ENCODE measurements at regions not wholly inside any gene's neighbourhood (a gene's known extent, or its start where the extent isn't known, plus 50 kb on each side); places are given as distances from the start of the nearest gene placed in this dataset.
"Not testable (repeated sequence)": the region's sequence is repeated elsewhere in the genome, so short reads cannot be mapped to it uniquely, and the experiment has no call there.

GRCh38 chr20:25987073-25987927, 290.6 kb upstream of the ZNF337 start:
- 24 to 32% methylated on average over 39 to 46 of the region's 46 CpGs for WGBS, 2 experiments (ENCODE audit: low coverage in 1 of 2, low lambda C conversion rate in 2 of 2, missing lambda C conversion rate in 2 of 2)
- Histone ChIP-seq H3K4me3 (no peak overlapping the region), H3K79me2 (ENCODE audit: insufficient read depth) (no peaks in the 10 kb centered on the region), H3K4me1 (ENCODE audit: insufficient read depth) (no peaks in the 10 kb centered on the region), H3F3A (ENCODE audit: insufficient read depth) (no peaks in the 10 kb centered on the region), H3K36me3 (ENCODE audit: low read depth) (no peaks in the 10 kb centered on the region), H4K20me1 (ENCODE audit: insufficient read depth) (no peaks in the 10 kb centered on the region), H3K27me3 (replicated peaks; ENCODE audit: insufficient read depth) (no peaks in the 10 kb centered on the region), H3K9me2 (ENCODE audit: insufficient read depth) (no peaks in the 10 kb centered on the region), H3K27ac (no peak overlapping the region), H3K9ac (no peak overlapping the region), H3K9me3 (ENCODE audit: low read depth) (no peaks in the 10 kb centered on the region), H2AFZ (no peak overlapping the region), H3K4me2 (ENCODE audit: unreplicated experiment) (no peak overlapping the region)
- TF ChIP-seq EZH2 (IDR thresholded peaks at IDR 0.05; ENCODE audit: insufficient read depth, poor library complexity, severe bottlenecking), result no peak
- TF ChIP-seq EZH2phosphoT487 (IDR thresholded peaks at IDR 0.05; ENCODE audit: insufficient read depth, low read depth), result no peak
- peak; percentile 1 for DNase-seq
- in situ Hi-C loops (cut with MboI), result no loop called here

- Histone ChIP-seq H3K4me3 (no peak overlapping the region), H3K4me1 (ENCODE audit: insufficient read depth) (no peaks in the 10 kb centered on the region), H3K9me2 (ENCODE audit: insufficient read depth) (no peaks in the 10 kb centered on the region), H3K79me2 (ENCODE audit: insufficient read depth) (no peaks in the 10 kb centered on the region), H4K20me1 (ENCODE audit: insufficient read depth) (no peaks in the 10 kb centered on the region), H3K27ac (no peak overlapping the region), H3K9ac (no peak overlapping the region), H3F3A (ENCODE audit: insufficient read depth) (no peaks in the 10 kb centered on the region), H3K36me3 (ENCODE audit: low read depth) (no peaks in the 10 kb centered on the region), H3K9me3 (ENCODE audit: low read depth) (no peaks in the 10 kb centered on the region), H3K27me3 (replicated peaks; ENCODE audit: insufficient read depth) (no peaks in the 10 kb centered on the region), H3K4me2 (ENCODE audit: unreplicated experiment) (no peak overlapping the region), H2AFZ (no peak overlapping the region)
- WGBS, 2 experiments (ENCODE audit: low coverage in 1 of 2, low lambda C conversion rate in 2 of 2, missing lambda C conversion rate in 2 of 2), result 75% methylated on average over 15 of the region's 15 CpGs
- in situ Hi-C loops (cut with MboI), result no loop called here
- no peak for DNase-seq
- TF ChIP-seq EZH2phosphoT487 (IDR thresholded peaks at IDR 0.05; ENCODE audit: insufficient read depth, low read depth), result no peak
- TF ChIP-seq EZH2 (IDR thresholded peaks at IDR 0.05; ENCODE audit: insufficient read depth, poor library complexity, severe bottlenecking), result no peak
These were observed 288.9 kb upstream of the ZNF337 start for GRCh38 chr20:25985597-25985996.

GRCh38 chr20:25984933-25985332, 288.3 kb upstream of the ZNF337 start:
- in situ Hi-C loops (cut with MboI), result no loop called here
- no peak for TF ChIP-seq EZH2 (IDR thresholded peaks at IDR 0.05; ENCODE audit: insufficient read depth, poor library complexity, severe bottlenecking)
- no peak for TF ChIP-seq EZH2phosphoT487 (IDR thresholded peaks at IDR 0.05; ENCODE audit: insufficient read depth, low read depth)
- 27 to 29% methylated on average over 26 to 27 of the region's 27 CpGs for WGBS, 2 experiments (ENCODE audit: low coverage in 1 of 2, low lambda C conversion rate in 2 of 2, missing lambda C conversion rate in 2 of 2)

GRCh38 chr20:25982701-25983100, 286.0 kb upstream of the ZNF337 start:
- H3K36me3 ChIP-seq (ENCODE audit: low read depth); H3K9me3 ChIP-seq (ENCODE audit: low read depth); H3K4me1 ChIP-seq (ENCODE audit: insufficient read depth); H3K79me2 ChIP-seq (ENCODE audit: insufficient read depth); H3K9me2 ChIP-seq (ENCODE audit: insufficient read depth); H3K4me2 ChIP-seq (ENCODE audit: unreplicated experiment); DNase-seq; H2AFZ ChIP-seq; H3K27ac ChIP-seq; H3K27me3 ChIP-seq (replicated peaks; ENCODE audit: insufficient read depth); H3F3A ChIP-seq (ENCODE audit: insufficient read depth); H3K4me3 ChIP-seq; H4K20me1 ChIP-seq (ENCODE audit: insufficient read depth); H3K9ac ChIP-seq; in situ Hi-C loops (cut with MboI): not testable (repeated sequence)

More at GRCh38 chr20:25984933-25985332, 288.3 kb upstream of the ZNF337 start:
- Histone ChIP-seq H3K36me3 (ENCODE audit: low read depth) (no peaks in the 10 kb centered on the region), H3K27me3 (replicated peaks; ENCODE audit: insufficient read depth) (no peaks in the 10 kb centered on the region), H4K20me1 (ENCODE audit: insufficient read depth) (no peaks in the 10 kb centered on the region), H3K9me2 (ENCODE audit: insufficient read depth) (no peaks in the 10 kb centered on the region), H3K9me3 (ENCODE audit: low read depth) (no peaks in the 10 kb centered on the region), H3K4me3 (peak overlapping the region; percentile 67), H3K4me2 (ENCODE audit: unreplicated experiment) (peak overlapping the region; percentile 65), H3F3A (ENCODE audit: insufficient read depth) (no peaks in the 10 kb centered on the region), H3K9ac (no peak overlapping the region), H3K79me2 (ENCODE audit: insufficient read depth) (no peaks in the 10 kb centered on the region), H2AFZ (peak overlapping the region; percentile 73), H3K4me1 (ENCODE audit: insufficient read depth) (no peaks in the 10 kb centered on the region), H3K27ac (no peak overlapping the region)
- peak; percentile 69 for DNase-seq

GRCh38 chr20:25978450-25979190, 282.0 kb upstream of the ZNF337 start:
- H3F3A ChIP-seq (ENCODE audit: insufficient read depth); H3K27ac ChIP-seq; H3K9me3 ChIP-seq (ENCODE audit: low read depth); H3K4me2 ChIP-seq (ENCODE audit: unreplicated experiment); H3K79me2 ChIP-seq (ENCODE audit: insufficient read depth); H2AFZ ChIP-seq; H3K9ac ChIP-seq; H4K20me1 ChIP-seq (ENCODE audit: insufficient read depth); H3K9me2 ChIP-seq (ENCODE audit: insufficient read depth); H3K27me3 ChIP-seq (replicated peaks; ENCODE audit: insufficient read depth); H3K4me3 ChIP-seq; H3K36me3 ChIP-seq (ENCODE audit: low read depth); H3K4me1 ChIP-seq (ENCODE audit: insufficient read depth); in situ Hi-C loops (cut with MboI): not testable (repeated sequence)
- peak; percentile 24 for DNase-seq
- 71 to 74% methylated on average over 9 to 10 of the region's 10 CpGs for WGBS, 2 experiments (ENCODE audit: low coverage in 1 of 2, low lambda C conversion rate in 2 of 2, missing lambda C conversion rate in 2 of 2)

GRCh38 chr20:25975816-25976215, 279.2 kb upstream of the ZNF337 start:
- H3K4me3 ChIP-seq; H3K9me3 ChIP-seq (ENCODE audit: low read depth); H3K4me1 ChIP-seq (ENCODE audit: insufficient read depth); H2AFZ ChIP-seq; H3K27me3 ChIP-seq (replicated peaks; ENCODE audit: insufficient read depth); in situ Hi-C loops (cut with MboI); H3K79me2 ChIP-seq (ENCODE audit: insufficient read depth); H3K36me3 ChIP-seq (ENCODE audit: low read depth); H3K9ac ChIP-seq; DNase-seq; H3K9me2 ChIP-seq (ENCODE audit: insufficient read depth); H3K4me2 ChIP-seq (ENCODE audit: unreplicated experiment); H4K20me1 ChIP-seq (ENCODE audit: insufficient read depth); H3K27ac ChIP-seq; H3F3A ChIP-seq (ENCODE audit: insufficient read depth): not testable (repeated sequence)
- WGBS, 2 experiments (ENCODE audit: low coverage in 1 of 2, low lambda C conversion rate in 2 of 2, missing lambda C conversion rate in 2 of 2), result 50 to 53% methylated on average over 3 of the region's 3 CpGs

GRCh38 chr20:25965203-25965602, 268.6 kb upstream of the ZNF337 start:
- H3K36me3 ChIP-seq (ENCODE audit: low read depth); H3K27me3 ChIP-seq (replicated peaks; ENCODE audit: insufficient read depth); H3K9me3 ChIP-seq (ENCODE audit: low read depth); H2AFZ ChIP-seq; H3K9me2 ChIP-seq (ENCODE audit: insufficient read depth); H3K4me1 ChIP-seq (ENCODE audit: insufficient read depth); H3K4me2 ChIP-seq (ENCODE audit: unreplicated experiment); H3K79me2 ChIP-seq (ENCODE audit: insufficient read depth); H3K9ac ChIP-seq; H4K20me1 ChIP-seq (ENCODE audit: insufficient read depth); H3K4me3 ChIP-seq; H3K27ac ChIP-seq; DNase-seq; H3F3A ChIP-seq (ENCODE audit: insufficient read depth); in situ Hi-C loops (cut with MboI): not testable (repeated sequence)
- WGBS, 2 experiments (ENCODE audit: low coverage in 1 of 2, low lambda C conversion rate in 2 of 2, missing lambda C conversion rate in 2 of 2), result 25 to 28% methylated on average over 4 of the region's 4 CpGs

Measured in GM23248 (cell line).